Keratinocyte (primary cell): ENCODE measurements at regions not wholly inside any gene's neighbourhood (a gene's known extent, or its start where the extent isn't known, plus 50 kb on each side); places are given as distances from the start of the nearest gene placed in this dataset.

Experiments
- DNase-seq: peaks from one replicate; pipeline ENCODE4 v3.0.0-alpha.2; 2011; ENCODE audit warnings: low read depth, missing footprints, low spot score
- FAIRE-seq: peaks from 2 replicates; lab custom pipeline; 2011; peaks lifted over from hg19 to GRCh38; lab: Jason Lieb, UNC
- H2AFZ ChIP-seq: 2 replicates; pipeline ENCODE4 v1.6.0; 2012; ENCODE audit warnings: low read length, control low read depth, inconsistent platforms; ENCODE audit not compliant: control insufficient read depth
- H3K27ac ChIP-seq: 2 replicates; pipeline ENCODE4 v1.5.1; 2011; ENCODE audit warnings: low read length; ENCODE audit not compliant: control insufficient read depth, insufficient read depth
- H3K27me3 ChIP-seq: 3 replicates; pipeline ENCODE4 v1.6.0; 2011; ENCODE audit warnings: low read length; ENCODE audit not compliant: control insufficient read depth, insufficient read depth; ENCODE audit errors: extremely low read depth
- H3K36me3 ChIP-seq, 2 experiments: 2 replicates in 1 of 2; 3 replicates in 1 of 2; pipeline ENCODE4 v1.5.1; 2011; ENCODE audit warnings: low read length in 2 of 2, mild to moderate bottlenecking in 1 of 2; ENCODE audit not compliant: control insufficient read depth in 2 of 2, insufficient read depth in 2 of 2; ENCODE audit errors: extremely low read depth in 1 of 2
- H3K4me1 ChIP-seq: 3 replicates; pipeline ENCODE4 v1.5.1; 2011; ENCODE audit warnings: low read length; ENCODE audit not compliant: control insufficient read depth, insufficient read depth; ENCODE audit errors: extremely low read depth
- H3K4me2 ChIP-seq: 3 replicates; pipeline ENCODE4 v1.6.0; 2011; ENCODE audit warnings: low read depth, low read length; ENCODE audit not compliant: control insufficient read depth, insufficient read depth; ENCODE audit errors: extremely low read depth
- H3K4me3 ChIP-seq, 3 experiments: fragments of 200-600 bp in 1 of 3; sonication (generic) in 1 of 3; 2 replicates in 2 of 3; 3 replicates in 1 of 3; pipeline ENCODE4 v1.5.1; 2011 to 2016; ENCODE audit warnings: low read length in 3 of 3, mild to moderate bottlenecking in 3 of 3, control low read depth in 2 of 3, inconsistent platforms in 1 of 3, low read depth in 1 of 3, mixed read lengths in 1 of 3, mixed run types in 1 of 3, moderate library complexity in 1 of 3; ENCODE audit not compliant: control insufficient read depth in 2 of 3, insufficient read depth in 2 of 3; ENCODE audit errors: extremely low read depth in 1 of 3
- H3K79me2 ChIP-seq: 2 replicates; pipeline ENCODE4 v1.6.0; 2012; ENCODE audit warnings: low read length; ENCODE audit not compliant: control insufficient read depth, insufficient read depth
- H3K9ac ChIP-seq: 3 replicates; pipeline ENCODE4 v1.6.0; 2011; ENCODE audit warnings: low read length; ENCODE audit not compliant: control insufficient read depth, insufficient read depth; ENCODE audit errors: extremely low read depth
- H3K9me1 ChIP-seq: 3 replicates; pipeline ENCODE4 v1.6.0; 2011; ENCODE audit warnings: low read length; ENCODE audit not compliant: control insufficient read depth, insufficient read depth; ENCODE audit errors: extremely low read depth
- H3K9me3 ChIP-seq: 2 replicates; pipeline ENCODE4 v1.5.1; 2012; ENCODE audit warnings: low read depth, low read length; ENCODE audit not compliant: control insufficient read depth
- H4K20me1 ChIP-seq: 3 replicates; pipeline ENCODE4 v1.6.0; 2011; ENCODE audit warnings: low read length; ENCODE audit not compliant: control insufficient read depth, insufficient read depth; ENCODE audit errors: extremely low read depth
- CTCF ChIP-seq, 3 experiments: IDR thresholded peaks in 1 of 3; conservative IDR thresholded peaks in 1 of 3; optimal IDR thresholded peaks in 1 of 3; 2 replicates in 2 of 3; 3 replicates in 1 of 3; pipeline versions ENCODE3 to v1.5.1; 2011; ENCODE audit warnings: low read length in 3 of 3, mild to moderate bottlenecking in 3 of 3, moderate library complexity in 2 of 3, control low read depth in 1 of 3, inconsistent platforms in 1 of 3; ENCODE audit not compliant: insufficient read depth in 2 of 3; ENCODE audit errors: extremely low read depth in 1 of 3
- EZH2 ChIP-seq: IDR thresholded peaks from one replicate; pipeline ENCODE4 v1.6.1; 2012; ENCODE audit warnings: inconsistent platforms, mild to moderate bottlenecking, low read length, moderate library complexity
- dilution Hi-C: fragments of 300-500 bp; cut with MboI; formaldehyde crosslinking; loops from one replicate; pipeline ENCODE4 v1.7.0; 2020; ENCODE audit warnings: low sequenced_read_pairs; ENCODE audit not compliant: extremely low pct_ligation_motif_present

GRCh38 chr18:47404845-47405244, 153.4 kb upstream of the SKOR2 start:
- Histone ChIP-seq H3K27ac (no peak overlapping the region), H3K36me3 (no peaks in the 10 kb centered on the region), H3K27me3 (no peaks in the 10 kb centered on the region), H3K79me2 (no peaks in the 10 kb centered on the region), H3K4me3 (no peak overlapping the region), H3K9me3 (no peaks in the 10 kb centered on the region), H3K9ac (no peak overlapping the region), H2AFZ (no peak overlapping the region), H3K4me1 (no peaks in the 10 kb centered on the region), H3K9me1 (no peaks in the 10 kb centered on the region), H3K4me2 (no peak overlapping the region), H4K20me1 (no peaks in the 10 kb centered on the region)
- no peak for TF ChIP-seq EZH2
- no peak for TF ChIP-seq CTCF (optimal IDR thresholded peaks at IDR 0.05 in 1 of 3, IDR thresholded peaks at IDR 0.05 in 1 of 3, conservative IDR thresholded peaks at IDR 0.05 in 1 of 3; ENCODE audit: extremely low read depth in 1 of 3, insufficient read depth in 2 of 3, low read length in 3 of 3)
- DNase-seq, result no peak
- FAIRE-seq, result no peak
- dilution Hi-C loops, result no loop called here

- Histone ChIP-seq H3K27ac (no peak overlapping the region), H3K9ac (no peak overlapping the region), H3K4me1 (no peaks in the 10 kb centered on the region), H3K4me2 (no peak overlapping the region), H3K27me3 (no peaks in the 10 kb centered on the region), H3K9me1 (no peaks in the 10 kb centered on the region), H2AFZ (no peak overlapping the region), H4K20me1 (no peaks in the 10 kb centered on the region), H3K4me3 (no peak overlapping the region), H3K9me3 (no peaks in the 10 kb centered on the region), H3K36me3 (no peaks in the 10 kb centered on the region), H3K79me2 (no peaks in the 10 kb centered on the region)
- dilution Hi-C loops, result no loop called here
- TF ChIP-seq CTCF (optimal IDR thresholded peaks at IDR 0.05 in 1 of 3, IDR thresholded peaks at IDR 0.05 in 1 of 3, conservative IDR thresholded peaks at IDR 0.05 in 1 of 3; ENCODE audit: extremely low read depth in 1 of 3, insufficient read depth in 2 of 3, low read length in 3 of 3), result no peak
- no peak for FAIRE-seq
- DNase-seq, result no peak
Measured at GRCh38 chr18:47403949-47404348, 152.5 kb upstream of the SKOR2 start.
